Effector memory CD4-positive, alpha-beta T cell (primary cell): ENCODE measurements at regions not wholly inside any gene's neighbourhood (a gene's known extent, or its start where the extent isn't known, plus 50 kb on each side); places are given as distances from the start of the nearest gene placed in this dataset.

Experiments
- DNase-seq, 3 donors: peaks; one replicate each; pipeline ENCODE4 v3.0.0-alpha.2; 2020
- H3K27ac ChIP-seq: 2 replicates; pipeline ENCODE4 v1.7.0; 2013; ENCODE audit warnings: mild to moderate bottlenecking, low read length, moderate library complexity; ENCODE audit not compliant: insufficient read depth, poor library complexity, severe bottlenecking
- H3K27me3 ChIP-seq: replicated peaks from 2 replicates; pipeline ENCODE4 v1.7.0; 2013; ENCODE audit warnings: mild to moderate bottlenecking, low read length; ENCODE audit not compliant: insufficient read depth, control insufficient read depth, poor library complexity, severe bottlenecking
- H3K36me3 ChIP-seq: 2 replicates; pipeline ENCODE4 v1.7.0; 2013; ENCODE audit warnings: mild to moderate bottlenecking, low read length, moderate library complexity; ENCODE audit not compliant: control insufficient read depth, insufficient read depth
- H3K4me1 ChIP-seq: 2 replicates; pipeline ENCODE4 v1.7.0; 2013; ENCODE audit warnings: low read length, mild to moderate bottlenecking; ENCODE audit not compliant: control insufficient read depth, insufficient read depth, poor library complexity, severe bottlenecking
- H3K4me3 ChIP-seq: 2 replicates; pipeline ENCODE4 v1.7.0; 2013; ENCODE audit warnings: low read length, low read depth, mild to moderate bottlenecking; ENCODE audit not compliant: insufficient read depth, poor library complexity, severe bottlenecking
- H3K9me3 ChIP-seq: 2 replicates; pipeline ENCODE4 v1.7.0; 2013; ENCODE audit warnings: mild to moderate bottlenecking, low read length, moderate library complexity; ENCODE audit not compliant: control insufficient read depth

GRCh38 chrX:9222299-9222698, 188.4 kb upstream of the FAM9B start:
- DNase-seq, result no peak
- no peaks in the 10 kb centered on the region for H3K4me1 ChIP-seq
- H3K27ac ChIP-seq, result no peak overlapping the region
- H3K9me3 ChIP-seq, result no peaks in the 10 kb centered on the region
- H3K27me3 ChIP-seq, result no peaks in the 10 kb centered on the region
- no peaks in the 10 kb centered on the region for H3K36me3 ChIP-seq
- no peak overlapping the region for H3K4me3 ChIP-seq

- Histone ChIP-seq H3K27ac (no peak overlapping the region), H3K9me3 (no peaks in the 10 kb centered on the region), H3K4me3 (no peak overlapping the region), H3K4me1 (no peaks in the 10 kb centered on the region), H3K36me3 (no peaks in the 10 kb centered on the region), H3K27me3 (no peaks in the 10 kb centered on the region)
- no peak for DNase-seq
Observed at GRCh38 chrX:9227276-9227675, 193.3 kb upstream of the FAM9B start.

- H3K4me1 ChIP-seq, result no peaks in the 10 kb centered on the region
- no peaks in the 10 kb centered on the region for H3K27me3 ChIP-seq
- no peaks in the 10 kb centered on the region for H3K9me3 ChIP-seq
- DNase-seq, result no peak
- H3K27ac ChIP-seq, result no peak overlapping the region
- no peaks in the 10 kb centered on the region for H3K36me3 ChIP-seq
- no peak overlapping the region for H3K4me3 ChIP-seq
Observed at GRCh38 chrX:9231491-9231890, 197.6 kb upstream of the FAM9B start.

- no peak for DNase-seq
- Histone ChIP-seq H3K27me3 (no peaks in the 10 kb centered on the region), H3K4me1 (no peaks in the 10 kb centered on the region), H3K4me3 (no peak overlapping the region), H3K36me3 (no peaks in the 10 kb centered on the region), H3K9me3 (no peaks in the 10 kb centered on the region), H3K27ac (no peak overlapping the region)
Observed at GRCh38 chrX:9233141-9233540, 199.2 kb upstream of the FAM9B start.

- no peak overlapping the region for H3K4me3 ChIP-seq
- no peak for DNase-seq
- H3K27ac ChIP-seq, result no peak overlapping the region
- H3K36me3 ChIP-seq, result no peaks in the 10 kb centered on the region
- no peaks in the 10 kb centered on the region for H3K4me1 ChIP-seq
- no peaks in the 10 kb centered on the region for H3K27me3 ChIP-seq
- H3K9me3 ChIP-seq, result no peaks in the 10 kb centered on the region
Observed at GRCh38 chrX:9234315-9234714, 200.4 kb upstream of the FAM9B start.

GRCh38 chrX:9235722-9236121, 201.8 kb upstream of the FAM9B start:
- H3K36me3 ChIP-seq, result no peaks in the 10 kb centered on the region
- H3K27me3 ChIP-seq, result no peaks in the 10 kb centered on the region
- no peaks in the 10 kb centered on the region for H3K9me3 ChIP-seq
- DNase-seq, result no peak
- H3K4me1 ChIP-seq, result no peaks in the 10 kb centered on the region
- H3K27ac ChIP-seq, result no peak overlapping the region
- no peak overlapping the region for H3K4me3 ChIP-seq

GRCh38 chrX:9240956-9241355, 207.0 kb upstream of the FAM9B start:
- DNase-seq, result no peak
- Histone ChIP-seq H3K4me3 (no peak overlapping the region), H3K27ac (no peak overlapping the region), H3K9me3 (no peaks in the 10 kb centered on the region), H3K36me3 (no peaks in the 10 kb centered on the region), H3K4me1 (no peaks in the 10 kb centered on the region), H3K27me3 (no peaks in the 10 kb centered on the region)

- Histone ChIP-seq H3K36me3 (no peaks in the 10 kb centered on the region), H3K4me1 (no peaks in the 10 kb centered on the region), H3K9me3 (no peaks in the 10 kb centered on the region), H3K27ac (no peak overlapping the region), H3K27me3 (no peaks in the 10 kb centered on the region), H3K4me3 (no peak overlapping the region)
- no peak for DNase-seq
Observed at GRCh38 chrX:9241427-9241826, 207.5 kb upstream of the FAM9B start.

- Histone ChIP-seq H3K4me3 (no peak overlapping the region), H3K27me3 (no peaks in the 10 kb centered on the region), H3K27ac (no peak overlapping the region), H3K9me3 (no peaks in the 10 kb centered on the region), H3K36me3 (no peaks in the 10 kb centered on the region), H3K4me1 (no peaks in the 10 kb centered on the region)
- DNase-seq, result no peak
Observed at GRCh38 chrX:9249051-9249846, 215.3 kb upstream of the FAM9B start.

GRCh38 chrX:9252182-9252581, 212.7 kb upstream of the TBL1X start:
- DNase-seq, result no peak
- no peak overlapping the region for H3K4me3 ChIP-seq
- no peaks in the 10 kb centered on the region for H3K27me3 ChIP-seq
- no peaks in the 10 kb centered on the region for H3K9me3 ChIP-seq
- no peak overlapping the region for H3K27ac ChIP-seq
- no peaks in the 10 kb centered on the region for H3K4me1 ChIP-seq
- H3K36me3 ChIP-seq, result no peaks in the 10 kb centered on the region
